Activated B cell treated with CpG ODN at 0.5 μM for 24 hours (primary cell): ENCODE measurements at regions not wholly inside any gene's neighbourhood (a gene's known extent, or its start where the extent isn't known, plus 50 kb on each side); places are given as distances from the start of the nearest gene placed in this dataset.

Source experiments
- ATAC-seq: fragments of 200-7000 bp; cut with Tn5 transposase; one replicate; pipeline ENCODE4 v1.10.0; 2021; ENCODE audit warnings: low read depth, mild to moderate bottlenecking, moderate library complexity
- CTCF ChIA-PET: fragments of 350-600 bp; sonication (Branson Sonifier 250); formaldehyde crosslinking; loops from one replicate; lab custom pipeline; 2021; ENCODE audit warnings: antibody characterized with exemption; lab: Charles Lee
- POLR2A ChIA-PET: fragments of 350-600 bp; sonication (Branson Sonifier 250); formaldehyde crosslinking; loops from one replicate; lab custom pipeline; 2021; ENCODE audit warnings: antibody characterized with exemption; lab: Charles Lee
- DNase-seq: peaks from one replicate; pipeline ENCODE4 v3.0.0; 2022
- H3K27ac Mint-ChIP-seq: one replicate; pipeline ENCODE4 v1.8.0; 2020; ENCODE audit warnings: mixed read lengths
- H3K27me3 Mint-ChIP-seq: one replicate; pipeline ENCODE4 v1.8.0; 2021; ENCODE audit warnings: mixed read lengths
- H3K36me3 Mint-ChIP-seq: one replicate; pipeline ENCODE4 v1.8.0; 2021; ENCODE audit warnings: low read depth, mixed read lengths
- H3K4me1 Mint-ChIP-seq: one replicate; pipeline ENCODE4 v1.8.0; 2021; ENCODE audit warnings: mixed read lengths
- H3K4me3 Mint-ChIP-seq: one replicate; pipeline ENCODE4 v1.8.0; 2020; ENCODE audit warnings: mild to moderate bottlenecking, mixed read lengths
- H3K9me3 Mint-ChIP-seq: one replicate; pipeline ENCODE4 v1.8.0; 2020; ENCODE audit warnings: mixed read lengths
- CTCF ChIP-seq: fragments of 200-600 bp; IDR thresholded peaks from one replicate; pipeline ENCODE4 v1.8.0; 2022; ENCODE audit warnings: antibody characterized with exemption, mild to moderate bottlenecking
- intact Hi-C: fragments of 100-400 bp; cut with micrococcal nuclease; formaldehyde crosslinking; loops from one replicate; pipeline ENCODE4 v1.15.1; 2024

GRCh38 chr7:114789161-114789560 is 132.7 kb upstream of the MDFIC start:
- intact Hi-C loops: no loop called here

GRCh38 chr7:114789871-114790311 is 132.0 kb upstream of the MDFIC start:
- Mint-ChIP-seq H3K4me1 (no peaks in the 10 kb centered on the region), H3K27me3 (peaks cover 2% of the 10 kb centered on the region), H3K4me3 (no peak overlapping the region), H3K9me3 (peaks cover 2% of the 10 kb centered on the region), H3K36me3 (no peaks in the 10 kb centered on the region), H3K27ac (no peak overlapping the region)
- ChIA-PET POLR2A (no interaction called here), CTCF (no interaction called here)
- TF ChIP-seq CTCF: no peak
- intact Hi-C loops: no loop called here
- DNase-seq: no peak
- no peak for ATAC-seq

More at GRCh38 chr7:114789161-114789560, 132.7 kb upstream of the MDFIC start:
- ChIA-PET CTCF (no interaction called here), POLR2A (no interaction called here)
- no peak overlapping the region for H3K4me3 Mint-ChIP-seq
- ATAC-seq (no peak), DNase-seq (no peak)
- H3K27me3 Mint-ChIP-seq: peaks cover 2% of the 10 kb centered on the region
- no peaks in the 10 kb centered on the region for H3K36me3 Mint-ChIP-seq
- H3K27ac Mint-ChIP-seq: no peak overlapping the region
- no peaks in the 10 kb centered on the region for H3K4me1 Mint-ChIP-seq
- peaks cover 2% of the 10 kb centered on the region for H3K9me3 Mint-ChIP-seq
- no peak for TF ChIP-seq CTCF

- intact Hi-C loops: no loop called here
- DNase-seq (no peak), ATAC-seq (no peak)
- no peak for TF ChIP-seq CTCF
- ChIA-PET POLR2A (no interaction called here), CTCF (no interaction called here)
- peaks cover 2% of the 10 kb centered on the region for H3K9me3 Mint-ChIP-seq
- H3K36me3 Mint-ChIP-seq: no peaks in the 10 kb centered on the region
- H3K27ac Mint-ChIP-seq: no peak overlapping the region
- H3K4me3 Mint-ChIP-seq: no peak overlapping the region
- peaks cover 2% of the 10 kb centered on the region for H3K27me3 Mint-ChIP-seq
- no peaks in the 10 kb centered on the region for H3K4me1 Mint-ChIP-seq
Measured at GRCh38 chr7:114790521-114790920, 131.4 kb upstream of the MDFIC start.

- no peak for ATAC-seq
- H3K27me3 Mint-ChIP-seq: peaks cover 2% of the 10 kb centered on the region
- intact Hi-C loops: no loop called here
- no peaks in the 10 kb centered on the region for H3K36me3 Mint-ChIP-seq
- peaks cover 2% of the 10 kb centered on the region for H3K9me3 Mint-ChIP-seq
- ChIA-PET POLR2A (no interaction called here), CTCF (no interaction called here)
- DNase-seq: no peak
- no peak overlapping the region for H3K27ac Mint-ChIP-seq
- no peak for TF ChIP-seq CTCF
- H3K4me3 Mint-ChIP-seq: no peak overlapping the region
- no peaks in the 10 kb centered on the region for H3K4me1 Mint-ChIP-seq
Measured at GRCh38 chr7:114791771-114792170, 130.1 kb upstream of the MDFIC start.

- ATAC-seq (no peak), DNase-seq (no peak)
- no peak for TF ChIP-seq CTCF
- intact Hi-C loops: no loop called here
- ChIA-PET CTCF (no interaction called here), POLR2A (no interaction called here)
- Mint-ChIP-seq H3K27me3 (peaks cover 2% of the 10 kb centered on the region), H3K4me3 (no peak overlapping the region), H3K27ac (no peak overlapping the region), H3K9me3 (peaks cover 2% of the 10 kb centered on the region), H3K4me1 (no peaks in the 10 kb centered on the region), H3K36me3 (no peaks in the 10 kb centered on the region)
Measured at GRCh38 chr7:114793155-114793845, 128.6 kb upstream of the MDFIC start.
